GM12865 (cell line): ENCODE measurements at regions not wholly inside any gene's neighbourhood (a gene's known extent, or its start where the extent isn't known, plus 50 kb on each side); places are given as distances from the start of the nearest gene placed in this dataset.

Source experiments
- DNase-seq: peaks from one replicate; pipeline ENCODE4 v3.0.0; 2010; ENCODE audit warnings: low read depth
- H3K4me3 ChIP-seq: 2 replicates; pipeline ENCODE4 v1.5.1; 2011; ENCODE audit warnings: mild to moderate bottlenecking, low read depth, low read length, control low read depth
- TF ChIP-seq, protein P1 (sequence below): IDR thresholded peaks from 2 replicates; pipeline ENCODE4 v1.5.1; 2011; ENCODE audit warnings: low read length, control low read depth, low read depth, inconsistent platforms; ENCODE audit not compliant: insufficient read depth; ENCODE audit errors: missing control alignments

DNA sequence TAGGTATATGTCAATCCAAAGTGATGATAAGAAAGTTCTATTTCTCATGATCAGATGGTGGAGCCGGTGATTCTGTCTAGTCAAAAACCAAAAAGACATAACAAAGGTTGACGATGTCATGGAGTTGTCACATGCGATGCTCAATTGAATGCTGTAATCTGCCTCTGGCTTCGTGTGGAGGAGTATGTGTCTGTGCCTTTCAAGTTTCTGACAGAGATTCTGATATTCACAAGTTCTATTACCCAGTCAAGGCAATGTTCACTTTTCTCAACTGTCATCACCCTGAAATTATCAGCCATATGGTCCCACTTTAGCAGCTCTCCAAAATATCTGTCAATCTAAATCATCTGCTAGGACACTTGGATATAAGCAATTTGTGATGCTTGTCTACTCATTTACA lies 367.6 kb upstream of the PRR20A start:
- H3K4me3 ChIP-seq = no peak overlapping the region
- no peak for DNase-seq
- TF ChIP-seq, protein P1, sequence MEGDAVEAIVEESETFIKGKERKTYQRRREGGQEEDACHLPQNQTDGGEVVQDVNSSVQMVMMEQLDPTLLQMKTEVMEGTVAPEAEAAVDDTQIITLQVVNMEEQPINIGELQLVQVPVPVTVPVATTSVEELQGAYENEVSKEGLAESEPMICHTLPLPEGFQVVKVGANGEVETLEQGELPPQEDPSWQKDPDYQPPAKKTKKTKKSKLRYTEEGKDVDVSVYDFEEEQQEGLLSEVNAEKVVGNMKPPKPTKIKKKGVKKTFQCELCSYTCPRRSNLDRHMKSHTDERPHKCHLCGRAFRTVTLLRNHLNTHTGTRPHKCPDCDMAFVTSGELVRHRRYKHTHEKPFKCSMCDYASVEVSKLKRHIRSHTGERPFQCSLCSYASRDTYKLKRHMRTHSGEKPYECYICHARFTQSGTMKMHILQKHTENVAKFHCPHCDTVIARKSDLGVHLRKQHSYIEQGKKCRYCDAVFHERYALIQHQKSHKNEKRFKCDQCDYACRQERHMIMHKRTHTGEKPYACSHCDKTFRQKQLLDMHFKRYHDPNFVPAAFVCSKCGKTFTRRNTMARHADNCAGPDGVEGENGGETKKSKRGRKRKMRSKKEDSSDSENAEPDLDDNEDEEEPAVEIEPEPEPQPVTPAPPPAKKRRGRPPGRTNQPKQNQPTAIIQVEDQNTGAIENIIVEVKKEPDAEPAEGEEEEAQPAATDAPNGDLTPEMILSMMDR = no peak

- TF ChIP-seq, protein P1 = no peak
- no peak for DNase-seq
- no peak overlapping the region for H3K4me3 ChIP-seq
Observed at GRCh38 chr13:56789527-56789926, 351.2 kb upstream of the PRR20A start.

- no peak for DNase-seq
- no peak overlapping the region for H3K4me3 ChIP-seq
- TF ChIP-seq, protein P1 = no peak
Observed at GRCh38 chr13:56837161-56837560, 303.6 kb upstream of the PRR20A start.

DNA sequence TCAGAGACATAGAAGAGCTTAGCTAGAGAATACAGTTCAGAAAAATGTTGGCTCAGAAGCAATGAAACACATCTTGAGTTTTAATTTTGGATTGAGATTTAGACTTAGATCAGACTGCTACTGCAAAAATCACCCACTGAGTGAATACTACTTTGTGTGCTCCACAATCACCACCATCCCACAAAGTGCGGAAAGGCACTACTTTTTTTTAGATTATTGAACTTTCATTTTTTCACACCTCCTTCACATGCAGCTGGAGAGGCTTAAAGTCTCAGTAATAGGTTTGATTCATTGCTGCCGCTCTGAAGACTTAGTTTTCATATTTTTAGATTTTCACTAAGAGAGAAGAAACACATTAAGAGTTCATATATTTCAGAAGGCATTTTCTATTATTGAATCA lies 289.9 kb upstream of the PRR20A start:
- no peak for DNase-seq
- H3K4me3 ChIP-seq = no peak overlapping the region
- TF ChIP-seq, protein P1 = no peak

DNA sequence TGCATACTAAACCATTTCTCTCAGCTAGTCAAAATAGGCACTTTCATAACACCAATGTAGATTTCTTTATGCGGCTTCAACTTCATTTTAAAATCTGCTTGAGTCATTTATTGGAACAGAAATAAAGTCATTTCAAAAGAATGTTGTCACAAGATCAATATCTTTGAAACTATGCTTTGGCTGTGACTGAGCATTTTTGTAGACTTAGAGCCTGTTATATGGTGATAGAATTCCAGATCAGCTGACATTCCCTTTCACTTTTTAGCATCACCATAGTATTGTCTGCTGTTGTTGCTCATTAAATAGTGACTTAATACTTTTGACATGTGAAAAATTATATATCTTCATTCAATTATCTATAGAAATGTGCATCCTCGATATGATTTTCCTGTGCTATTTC lies 279.2 kb upstream of the PRR20A start:
- TF ChIP-seq, protein P1 = no peak
- no peak for DNase-seq

DNA sequence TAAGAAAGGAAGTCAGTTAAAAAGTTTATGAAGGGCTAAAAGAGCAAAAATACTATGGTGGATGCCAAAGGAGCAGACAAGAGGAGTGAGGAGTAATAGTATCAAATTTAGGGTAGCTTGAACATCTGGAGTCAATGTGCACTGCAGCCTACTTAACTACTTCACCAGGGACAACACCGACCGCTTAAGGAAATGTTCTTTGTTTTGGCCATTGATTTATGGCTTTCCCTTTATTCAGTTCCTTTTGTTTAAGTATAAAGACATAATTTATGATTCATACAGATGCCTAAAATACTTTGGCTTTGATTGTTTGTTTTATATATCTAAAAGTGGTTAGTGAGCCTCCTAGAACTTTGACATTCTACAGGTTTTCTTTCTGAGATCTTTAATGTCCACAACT lies 276.3 kb upstream of the PRR20A start:
- TF ChIP-seq, protein P1 = no peak
- no peak for DNase-seq
- no peak overlapping the region for H3K4me3 ChIP-seq

More for the DNA sequence above, 279.2 kb upstream of the PRR20A start:
- H3K4me3 ChIP-seq = no peak overlapping the region

- no peak overlapping the region for H3K4me3 ChIP-seq
- TF ChIP-seq, protein P1 = no peak
- no peak for DNase-seq
Observed at GRCh38 chr13:56865416-56865815, 275.3 kb upstream of the PRR20A start.
